NCI-H1694 treated with DMSO at 0.1 percent for 48 hours (cell line): ENCODE measurements at regions not wholly inside any gene's neighbourhood (a gene's known extent, or its start where the extent isn't known, plus 50 kb on each side); places are given as distances from the start of the nearest gene placed in this dataset.
"Not testable (repeated sequence)": the region's sequence is repeated elsewhere in the genome, so short reads cannot be mapped to it uniquely, and the experiment has no call there.

Experiments used
- DNase-seq: peaks from one replicate; lab custom pipeline; 2025; lab: John Stamatoyannopoulos, UW

- DNase-seq, result not testable (repeated sequence)
Observed at GRCh38 chr11:33971530-33971929, 79.7 kb upstream of the LMO2 start.

- peak; percentile 64 for DNase-seq
Observed at GRCh38 chr11:33970984-33971466, 79.1 kb upstream of the LMO2 start.

DNA sequence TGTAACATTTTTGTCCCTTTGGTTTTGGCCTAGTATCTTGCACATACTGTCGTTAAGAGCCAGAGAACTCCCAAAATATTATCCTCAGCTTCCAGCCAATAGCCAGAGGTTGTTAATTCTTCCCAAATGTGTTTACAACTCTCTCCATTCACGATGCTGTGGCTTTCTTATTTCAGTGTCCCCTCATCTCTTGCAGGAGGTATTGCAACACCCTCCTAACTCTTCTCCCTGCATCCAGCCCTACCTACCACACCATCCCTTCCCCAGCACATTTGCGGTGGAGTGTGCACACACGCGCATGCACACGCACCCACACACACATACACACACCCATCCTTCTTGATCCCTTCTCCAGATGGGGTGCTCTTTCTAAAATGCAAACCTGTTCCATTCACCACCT is 75.6 kb upstream of the LMO2 start:
- DNase-seq, result no peak

DNA sequence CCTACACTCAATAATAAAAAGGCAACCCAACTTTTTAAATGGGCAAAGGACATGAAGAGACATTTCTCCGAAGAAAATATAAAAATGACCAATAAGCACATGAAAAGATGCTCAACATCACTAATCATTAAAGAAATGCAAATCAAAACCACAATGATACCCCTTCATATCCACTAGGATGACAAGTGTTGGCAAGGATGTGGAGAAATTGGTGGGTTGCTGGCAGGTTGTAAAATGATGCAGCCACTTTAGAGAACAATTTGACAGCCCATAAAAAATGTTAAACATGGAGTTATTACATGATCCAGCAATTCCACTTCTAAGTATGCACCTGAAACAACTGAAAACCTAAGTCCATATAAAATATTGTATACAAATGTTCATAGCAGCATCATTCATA is 73.2 kb upstream of the LMO2 start:
- no peak for DNase-seq

GRCh38 chr11:33959855-33960400 is 68.1 kb upstream of the LMO2 start:
- no peak for DNase-seq

DNA sequence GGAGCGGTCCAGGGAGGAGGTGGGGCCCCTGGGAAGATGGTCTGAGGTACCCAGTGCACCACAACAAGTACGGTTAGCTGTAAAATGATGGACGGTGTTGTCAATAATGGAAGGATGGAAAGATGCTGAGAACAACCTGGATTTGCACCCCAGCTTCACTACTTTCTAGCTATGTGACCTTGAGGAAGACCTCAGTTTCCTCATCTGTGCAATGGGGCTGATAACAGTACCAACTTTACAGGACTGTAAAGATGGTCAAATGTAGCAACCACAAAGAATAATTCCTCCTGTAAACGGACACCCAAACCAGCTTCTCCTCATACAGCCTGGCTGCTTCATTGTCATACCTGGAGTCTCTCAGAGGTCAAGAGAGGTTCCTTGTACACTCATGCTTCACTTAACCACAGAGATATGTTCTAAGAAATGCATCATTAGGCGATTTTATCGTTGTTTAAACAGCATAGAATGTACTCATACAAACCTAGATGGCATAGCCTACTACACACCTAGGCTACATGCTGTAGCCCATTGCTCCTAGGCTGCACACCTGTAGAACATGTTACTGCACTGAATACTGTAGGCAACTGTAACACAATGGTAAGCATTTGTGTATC is 65.5 kb upstream of the LMO2 start:
- DNase-seq, result no peak

GRCh38 chr11:33956611-33957010 is 64.7 kb upstream of the LMO2 start:
- DNase-seq, result no peak

DNA sequence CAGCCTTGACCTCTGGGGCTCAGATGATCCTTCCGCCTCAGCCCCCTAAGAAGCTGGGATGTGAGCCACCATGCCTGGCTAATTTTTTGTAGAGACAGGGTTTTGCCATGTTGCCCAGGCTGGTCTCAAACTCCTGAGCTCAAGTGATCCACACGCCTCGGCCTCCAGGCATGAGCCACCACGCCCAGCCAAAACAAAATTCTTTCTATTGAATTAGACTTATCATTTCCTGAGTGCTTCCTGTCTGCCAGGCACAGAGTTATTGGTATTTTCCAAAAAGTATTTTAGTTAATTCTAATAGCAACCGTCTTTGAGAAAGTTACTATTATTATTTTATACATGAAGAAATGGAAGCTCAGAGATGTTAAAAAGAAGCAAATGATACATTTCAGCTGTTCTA is 61.4 kb upstream of the LMO2 start:
- no peak for DNase-seq

- no peak for DNase-seq
Observed at GRCh38 chr11:33952805-33953204, 60.9 kb upstream of the LMO2 start.

DNA sequence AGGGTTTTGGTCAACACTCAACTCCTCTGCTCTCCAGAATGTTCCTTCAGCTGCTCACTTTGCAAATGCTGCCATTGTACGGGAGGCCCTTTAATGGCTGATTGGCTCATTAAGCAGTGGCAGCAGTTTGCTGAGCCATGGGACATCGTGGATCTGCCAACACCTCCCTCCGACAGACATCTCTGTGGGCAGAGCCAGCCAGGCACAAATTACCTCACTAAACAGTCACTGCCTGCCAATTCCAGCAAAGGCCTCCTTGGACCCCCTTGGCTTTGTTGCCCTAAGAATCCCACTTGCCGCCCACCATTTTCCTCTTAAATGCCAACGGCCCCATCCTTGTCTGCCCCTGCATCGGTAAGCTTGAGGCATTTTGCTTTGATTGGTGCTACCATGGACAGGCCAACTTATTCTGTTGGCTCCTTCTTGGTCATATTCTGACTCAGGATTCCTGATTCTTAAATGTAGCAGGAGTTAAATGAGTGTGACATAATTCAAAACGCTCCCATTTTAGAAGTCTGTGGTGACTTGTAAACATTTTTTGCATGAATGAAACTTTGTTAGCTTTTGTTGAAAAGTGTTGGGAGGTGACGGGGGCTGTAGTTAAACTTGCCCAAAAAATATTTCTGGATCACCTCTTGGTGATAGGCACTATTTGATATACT is 57.5 kb upstream of the LMO2 start:
- no peak for DNase-seq

DNA sequence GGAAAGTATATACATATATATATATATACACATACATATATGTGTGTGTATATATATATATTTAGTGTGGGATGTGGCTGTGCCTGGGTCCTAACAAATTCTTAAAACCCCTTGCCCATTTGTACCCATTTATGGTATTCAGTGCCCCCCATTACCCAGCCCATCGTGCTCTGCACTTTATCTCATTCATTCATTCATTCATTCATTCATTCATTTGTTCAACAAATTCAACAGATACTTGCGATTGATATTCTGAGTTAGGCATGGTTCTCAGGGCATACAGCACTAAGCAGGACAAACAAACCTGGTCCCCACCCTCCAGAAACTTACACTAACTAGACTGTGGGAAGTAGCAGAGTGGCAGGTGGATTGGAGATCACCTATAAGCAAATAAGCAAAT is 56.6 kb upstream of the LMO2 start:
- DNase-seq, result no peak

DNA sequence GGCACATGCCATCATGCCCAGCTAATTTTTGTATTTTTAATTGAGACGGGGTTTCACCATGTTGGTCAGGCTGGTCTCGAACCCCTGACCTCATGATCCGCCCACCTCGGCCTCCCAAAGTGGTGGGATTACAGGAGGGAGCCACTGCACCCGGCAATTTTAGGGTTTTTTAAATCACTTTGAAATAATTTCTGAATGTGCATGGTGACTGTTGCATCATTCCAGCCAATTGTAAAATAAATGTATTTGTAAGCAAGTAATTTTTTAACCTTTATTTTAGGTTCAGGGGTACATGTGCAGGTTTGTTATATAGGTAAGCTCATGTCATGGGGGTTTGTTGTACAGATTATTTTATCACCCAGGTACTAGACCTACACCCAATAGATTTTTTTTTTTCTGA is 56.0 kb upstream of the LMO2 start:
- not testable (repeated sequence) for DNase-seq

GRCh38 chr11:33946930-33947329 is 55.1 kb upstream of the LMO2 start:
- no peak for DNase-seq

GRCh38 chr11:33945481-33946268 is 53.8 kb upstream of the LMO2 start:
- no peak for DNase-seq

DNA sequence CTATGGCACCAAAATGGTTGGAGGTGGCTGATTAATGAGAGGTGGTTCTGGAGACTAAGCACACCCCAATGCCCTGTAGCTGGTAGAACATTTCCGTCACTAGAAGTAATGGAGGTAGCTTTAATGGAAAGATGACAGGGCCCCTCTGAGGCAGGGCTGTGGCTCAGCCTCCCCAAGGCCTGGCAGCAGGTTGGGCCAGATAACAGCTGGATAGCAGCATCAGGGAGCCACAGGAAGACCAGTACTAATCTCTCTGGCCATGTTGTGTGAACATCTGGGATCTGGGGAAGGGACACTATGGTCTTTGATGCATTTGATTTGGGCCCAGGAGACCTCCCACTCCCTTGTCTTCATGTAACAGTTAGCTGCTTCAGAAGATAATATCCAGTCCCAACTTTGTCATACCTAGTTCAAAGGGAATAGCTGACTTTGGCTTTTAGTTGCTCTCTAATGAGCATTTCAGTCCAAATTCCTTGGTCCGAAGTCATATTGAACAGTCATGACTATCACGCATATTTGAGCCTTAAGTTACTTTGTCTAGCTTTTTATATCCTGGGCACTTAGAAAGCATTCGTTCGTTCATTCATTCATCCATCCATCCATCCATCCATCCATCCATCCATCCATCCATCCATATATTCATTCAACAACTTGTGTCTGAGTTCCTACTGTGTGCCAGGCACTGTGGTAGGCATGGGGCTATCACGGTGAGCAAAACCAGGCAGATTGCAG is 53.0 kb upstream of the LMO2 start:
- no peak for DNase-seq

- DNase-seq, result no peak
Observed at GRCh38 chr11:33944345-33944692, 52.4 kb upstream of the LMO2 start.

DNA sequence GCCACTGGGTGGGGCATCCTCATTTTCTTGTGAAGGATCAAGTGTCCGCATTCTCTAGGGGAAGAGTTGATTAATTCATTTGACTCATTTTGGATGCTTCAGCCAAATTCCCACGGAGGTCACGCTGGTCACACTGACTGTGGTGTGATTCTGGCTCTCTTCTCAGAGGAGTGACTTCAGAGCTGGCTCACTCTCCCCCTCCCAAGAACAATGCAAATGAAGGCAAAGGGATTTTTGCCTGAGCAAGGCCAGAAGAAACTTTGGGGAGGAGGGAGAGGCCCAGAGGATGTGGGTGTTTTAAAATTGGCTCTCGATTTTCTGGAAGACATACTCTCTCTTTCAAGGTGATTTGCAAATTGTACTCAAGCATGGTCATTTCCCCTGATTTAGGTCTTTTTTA is 51.1 kb upstream of the LMO2 start:
- no peak for DNase-seq

GRCh38 chr11:33941637-33942160 is 49.8 kb upstream of the LMO2 start:
- DNase-seq, result no peak
